HG02759 (cell line): ENCODE measurements at regions not wholly inside any gene's neighbourhood (a gene's known extent, or its start where the extent isn't known, plus 50 kb on each side); places are given as distances from the start of the nearest gene placed in this dataset.

ENCODE experiments used
- ATAC-seq: cut with Tn5 transposase; IDR thresholded peaks from one replicate; pipeline ENCODE4 v1.9.1; 2021; ENCODE audit warnings: mild to moderate bottlenecking, moderate library complexity; ENCODE audit not compliant: unreplicated experiment

DNA sequence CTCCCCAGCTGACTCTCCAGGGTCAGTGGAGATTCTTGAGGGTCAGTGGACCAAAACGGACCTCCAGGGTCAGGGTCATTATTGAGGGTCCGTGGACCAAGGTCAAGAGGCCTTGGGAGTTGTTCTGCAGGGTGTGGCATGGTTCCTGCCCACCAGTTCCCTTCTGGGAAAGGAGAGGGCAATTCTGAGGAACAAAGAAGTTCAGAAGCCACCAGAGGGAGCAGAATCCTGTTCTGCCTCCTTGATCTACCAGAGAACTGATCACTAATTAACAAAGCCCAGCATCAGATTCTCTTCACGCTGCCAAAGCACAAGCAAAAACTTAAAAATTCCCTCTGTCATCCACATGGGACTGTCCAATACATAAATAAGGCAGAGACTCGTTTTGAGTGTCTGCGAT lies 263.4 kb downstream of the DHX35 start:
- no peak for ATAC-seq

DNA sequence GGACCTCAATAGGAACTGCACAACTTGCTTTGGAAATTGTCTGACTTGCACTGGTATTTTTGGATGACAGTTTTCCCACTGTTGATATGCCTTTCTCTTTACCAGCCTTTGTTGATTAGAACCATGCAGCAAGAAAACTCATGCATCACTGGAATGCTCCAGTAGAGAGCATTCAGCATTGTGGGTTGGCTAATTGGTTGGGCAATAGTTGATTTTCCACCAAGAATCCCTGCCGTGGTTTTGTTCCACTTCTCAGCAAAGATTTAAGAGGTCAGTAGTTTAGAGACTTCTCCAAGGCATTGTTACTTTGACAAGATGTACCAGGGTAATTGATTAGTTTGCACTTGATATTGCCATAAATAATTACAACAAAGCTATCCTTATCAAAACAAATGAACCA lies 260.0 kb downstream of the DHX35 start:
- ATAC-seq, result no peak

DNA sequence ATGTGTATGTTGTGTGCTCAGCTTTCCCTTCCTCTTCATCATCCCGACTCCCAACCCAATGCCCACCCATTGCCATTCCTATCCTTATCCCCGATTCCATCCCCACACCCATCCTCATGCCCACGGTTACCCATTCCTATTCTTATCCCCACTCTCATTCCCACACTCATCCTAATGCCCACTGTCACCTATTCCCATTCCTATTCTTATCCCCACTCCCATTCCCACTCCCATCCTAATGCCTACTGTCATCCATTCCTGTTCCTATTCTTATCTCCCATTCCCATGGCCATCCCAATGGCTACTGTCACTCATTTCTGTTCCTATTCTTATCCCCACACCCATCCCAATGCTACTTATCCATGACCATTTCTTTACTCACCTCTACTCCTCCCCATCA lies 254.1 kb downstream of the DHX35 start:
- ATAC-seq, result no peak

DNA sequence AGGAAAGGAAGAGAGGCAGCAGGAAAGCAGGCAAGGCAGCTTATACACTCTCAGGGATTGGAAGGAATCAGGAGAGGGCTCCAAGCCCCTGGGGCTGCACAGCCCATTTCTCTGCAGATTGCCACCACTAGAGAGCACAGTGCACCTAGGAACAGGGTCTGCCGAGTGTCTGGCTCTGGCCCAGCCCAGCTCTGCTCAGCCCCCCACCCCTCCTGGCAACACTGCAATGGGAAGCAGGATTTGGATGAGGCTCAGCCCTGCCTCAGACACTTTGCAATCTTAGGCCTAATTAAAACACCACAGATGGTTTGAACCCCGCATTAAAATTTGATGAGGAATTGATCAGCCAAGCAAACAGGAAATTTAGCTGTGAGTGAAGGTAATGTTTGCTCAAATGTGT lies 252.7 kb downstream of the DHX35 start:
- no peak for ATAC-seq

DNA sequence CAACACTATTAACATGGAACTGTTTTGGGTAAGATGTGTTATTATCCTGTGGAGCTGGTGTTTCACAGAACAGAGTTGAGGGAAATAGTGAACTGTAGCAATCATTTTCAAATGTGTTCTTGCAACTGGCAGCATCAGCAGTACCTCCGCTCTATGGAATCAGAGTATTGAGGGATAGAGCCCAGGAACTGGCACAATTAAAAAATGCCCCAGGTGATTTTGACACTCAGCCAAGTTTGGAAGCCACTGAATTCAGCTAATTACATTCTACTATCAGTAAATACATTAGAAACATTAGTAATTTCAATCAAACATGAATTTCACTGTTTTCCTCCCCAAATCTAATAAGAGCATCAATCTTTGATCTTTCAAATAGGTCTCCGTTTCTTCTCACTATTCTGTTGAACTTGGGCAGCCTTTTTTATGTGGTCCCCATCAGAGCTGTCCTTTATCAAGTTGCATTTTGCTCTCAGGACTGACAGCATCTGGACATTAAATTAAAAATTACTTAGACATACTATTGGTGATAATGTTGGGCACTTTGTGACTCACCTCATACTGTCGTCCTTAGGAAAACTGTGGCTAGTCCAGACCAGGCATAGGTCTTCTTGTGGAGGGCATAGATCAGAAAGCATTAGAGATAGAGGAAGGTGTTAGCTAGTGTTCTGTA lies 251.5 kb downstream of the DHX35 start:
- ATAC-seq, result no peak

DNA sequence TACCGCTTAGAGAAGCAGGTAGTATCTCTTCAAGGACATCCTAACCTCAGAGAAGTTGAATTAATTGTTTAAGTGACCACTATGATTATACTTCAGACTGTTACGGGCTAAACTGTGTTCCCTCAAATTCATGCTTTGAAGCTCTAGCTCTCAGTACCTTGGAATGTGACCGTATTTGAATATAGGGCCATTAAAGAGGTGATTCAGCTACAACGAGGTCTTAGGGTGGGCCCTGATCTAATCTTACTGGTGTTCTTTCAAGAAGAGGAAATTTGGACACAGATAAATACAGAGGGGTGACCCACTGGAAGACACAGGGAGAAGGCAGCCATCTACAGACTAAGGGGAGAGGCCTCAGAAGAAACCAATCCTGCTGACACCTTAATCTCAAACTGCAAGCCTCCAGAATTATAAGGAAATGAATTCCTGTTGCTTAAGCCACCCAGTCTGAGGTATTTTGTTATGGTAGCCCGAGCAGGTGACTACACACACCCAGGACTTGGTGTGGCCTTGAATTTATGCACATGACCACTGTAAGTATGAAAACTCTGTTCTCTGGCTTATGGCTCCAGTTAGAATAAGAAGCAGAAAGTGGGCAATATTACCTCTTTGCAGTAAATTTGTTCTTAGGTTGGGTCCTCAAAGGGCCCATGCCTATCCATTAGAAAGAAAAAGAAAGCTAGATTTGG lies 249.1 kb downstream of the DHX35 start:
- no peak for ATAC-seq

DNA sequence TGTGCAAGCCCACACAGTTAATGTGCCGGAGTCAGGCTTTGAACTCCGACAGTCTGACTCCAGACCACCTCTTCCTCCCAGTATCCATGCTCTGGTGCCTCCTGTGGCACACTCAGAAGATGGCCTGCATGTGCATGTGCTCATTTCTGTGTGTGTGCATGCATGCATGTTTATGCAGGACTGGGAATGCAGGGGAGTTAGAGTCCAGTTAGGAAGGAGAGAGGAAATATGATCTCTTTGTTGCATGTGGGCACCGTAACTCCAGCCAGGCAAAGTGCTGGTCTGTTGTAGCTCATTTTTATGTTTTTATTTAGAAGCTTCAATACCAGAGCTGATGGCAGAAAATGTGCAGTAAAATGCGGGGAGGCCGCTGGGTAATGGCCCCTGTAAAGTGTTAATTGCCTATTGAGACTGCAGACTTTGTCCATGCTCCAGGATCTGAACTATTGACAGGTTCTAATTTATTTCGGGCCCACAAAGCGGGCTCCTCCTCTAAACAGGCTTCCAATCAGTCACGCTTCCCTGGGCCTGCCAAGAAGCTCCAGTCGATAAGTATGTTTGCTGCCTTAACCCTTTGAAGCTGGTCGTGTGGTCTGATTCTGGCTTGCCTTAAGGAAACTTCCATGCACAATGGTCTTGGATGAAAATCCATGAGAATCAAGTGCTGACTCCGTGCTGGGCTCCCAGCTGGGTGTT lies 248.3 kb downstream of the DHX35 start:
- ATAC-seq, result no peak

DNA sequence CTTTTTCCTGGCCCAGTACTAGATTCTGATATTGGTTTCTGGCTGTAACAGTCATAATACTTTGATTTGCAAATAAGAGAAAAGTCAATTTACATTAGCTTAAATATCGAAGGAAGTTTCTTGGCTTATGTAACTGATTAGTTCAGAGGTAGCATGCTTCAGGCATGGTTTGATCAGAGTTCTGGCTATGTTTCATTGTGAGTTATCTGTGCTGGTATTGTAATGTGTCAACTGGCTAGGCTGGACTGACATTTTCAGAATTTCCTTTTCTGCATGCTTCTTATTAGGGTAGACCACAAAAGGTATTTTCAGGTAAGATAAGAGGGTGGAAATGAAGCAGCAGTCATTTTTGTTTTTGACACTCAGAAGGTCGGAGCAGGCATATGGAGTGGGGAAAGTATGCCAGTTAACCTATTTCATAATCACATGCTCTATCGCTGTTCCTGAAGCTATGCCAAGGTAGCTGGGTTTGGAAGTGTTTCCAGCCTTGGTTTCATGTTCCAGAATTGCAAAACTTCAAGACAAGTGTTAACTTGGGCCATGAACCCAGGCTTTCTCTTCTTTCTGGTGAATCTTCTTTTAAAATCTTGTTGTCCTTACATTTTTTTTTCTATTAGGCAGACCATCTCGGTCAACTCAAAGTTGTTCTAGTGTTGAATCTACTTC lies 244.9 kb downstream of the DHX35 start:
- no peak for ATAC-seq

DNA sequence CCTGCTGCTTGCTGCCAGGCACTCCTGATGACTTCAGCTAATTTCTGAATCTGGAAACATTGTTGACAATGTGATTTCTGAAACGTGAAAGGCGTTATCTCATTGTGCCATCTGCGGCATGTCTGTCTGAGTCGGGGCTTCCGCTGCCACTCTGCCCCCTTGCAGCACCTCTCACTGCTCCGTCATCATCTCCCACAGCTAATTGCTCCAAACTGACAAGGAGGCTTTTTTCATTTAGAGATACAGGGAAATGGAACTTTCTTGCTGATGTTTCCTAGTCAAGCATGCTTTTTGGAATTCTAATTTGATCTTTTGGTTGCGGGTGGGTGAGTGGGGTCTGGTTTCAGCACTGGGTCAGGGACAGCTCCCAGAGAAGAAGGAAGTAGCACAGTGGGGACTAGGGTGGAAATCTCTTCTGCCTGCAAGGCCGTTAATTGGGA lies 233.5 kb downstream of the DHX35 start:
- no peak for ATAC-seq

DNA sequence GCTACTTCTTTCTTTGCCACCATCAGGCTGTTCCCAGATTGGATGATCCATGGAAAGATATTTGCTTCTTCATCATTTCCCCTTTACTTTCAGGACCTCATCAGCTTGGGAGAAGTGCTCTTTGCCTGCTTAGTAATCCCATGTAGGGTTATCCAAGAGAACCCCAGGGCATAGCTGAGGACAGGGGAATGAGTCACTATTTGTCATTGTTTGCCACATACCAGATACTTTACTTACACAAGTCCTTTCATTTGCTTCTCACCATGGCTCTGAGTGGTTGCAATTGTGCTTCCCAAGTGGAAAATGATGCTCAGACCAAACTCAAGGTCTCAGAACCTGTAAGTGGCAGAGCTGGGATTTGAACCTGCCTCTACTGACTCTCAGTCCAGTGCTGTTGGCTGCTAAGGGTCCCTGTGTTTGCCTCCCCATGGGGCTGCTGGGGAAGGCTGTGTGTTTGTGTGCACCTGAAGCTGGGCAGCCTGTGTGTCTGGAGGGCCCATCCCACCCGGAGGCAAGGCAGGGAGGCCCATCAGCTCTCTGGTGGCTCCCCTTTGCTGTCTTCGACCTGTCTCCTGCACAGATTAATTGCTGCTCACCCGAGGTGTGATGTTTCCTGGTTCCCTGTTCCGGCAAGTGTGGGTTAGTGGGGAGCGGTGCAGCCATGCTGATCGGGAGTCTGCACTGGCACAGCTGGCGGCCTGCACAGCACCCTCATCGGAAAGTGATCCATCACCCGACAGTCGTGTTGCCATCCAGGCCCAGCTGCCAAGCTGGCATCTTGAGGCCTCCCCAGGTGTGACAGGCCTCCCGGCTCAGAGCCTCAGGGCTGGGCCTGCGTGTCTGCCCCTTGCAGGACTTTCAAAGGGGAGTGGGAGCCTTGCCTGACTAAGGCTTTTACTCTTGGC lies 228.8 kb downstream of the DHX35 start:
- ATAC-seq, result no peak

DNA sequence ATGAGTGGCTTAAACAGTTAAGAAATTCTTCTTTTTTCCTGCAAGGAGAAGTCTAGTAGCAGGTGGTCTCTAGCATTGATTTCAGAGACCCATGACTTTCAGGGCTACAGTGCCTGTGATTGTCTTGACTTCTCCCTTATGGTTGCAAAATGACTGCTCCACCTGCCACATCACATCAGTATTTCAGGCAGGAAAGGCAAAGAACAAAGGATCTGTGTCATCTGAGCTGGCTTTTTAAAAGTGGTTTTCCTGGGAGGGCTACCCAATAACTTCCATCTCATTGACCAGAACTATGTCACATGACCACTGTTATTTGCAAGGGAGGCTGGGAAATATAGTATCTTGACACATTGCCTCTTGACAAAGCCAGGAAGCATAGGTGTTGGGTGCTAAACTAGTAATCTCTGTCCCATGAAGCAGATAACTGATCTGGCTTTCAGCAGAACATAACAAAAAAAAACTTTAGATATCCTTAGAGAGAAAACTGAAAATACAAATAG lies 226.2 kb downstream of the DHX35 start:
- ATAC-seq, result no peak

DNA sequence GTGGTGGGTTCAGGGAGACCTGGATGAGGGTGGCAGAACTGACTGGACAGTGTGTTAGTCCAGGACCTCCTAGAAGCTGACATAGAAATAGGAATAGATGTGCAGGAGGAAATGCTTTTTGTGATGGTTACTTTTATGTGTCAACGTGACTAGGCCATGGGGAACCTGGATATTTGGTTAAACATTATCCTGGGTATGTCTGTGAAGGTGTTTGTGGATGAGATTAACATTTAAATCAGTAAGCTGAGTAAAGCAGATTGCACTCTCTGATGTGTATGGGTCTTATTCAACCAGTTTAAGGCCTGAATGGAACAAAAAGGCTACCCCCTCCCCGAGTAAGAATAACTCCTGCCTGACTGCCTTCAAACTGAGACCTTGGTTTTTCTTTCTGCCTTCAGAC lies 219.3 kb downstream of the DHX35 start:
- no peak for ATAC-seq

DNA sequence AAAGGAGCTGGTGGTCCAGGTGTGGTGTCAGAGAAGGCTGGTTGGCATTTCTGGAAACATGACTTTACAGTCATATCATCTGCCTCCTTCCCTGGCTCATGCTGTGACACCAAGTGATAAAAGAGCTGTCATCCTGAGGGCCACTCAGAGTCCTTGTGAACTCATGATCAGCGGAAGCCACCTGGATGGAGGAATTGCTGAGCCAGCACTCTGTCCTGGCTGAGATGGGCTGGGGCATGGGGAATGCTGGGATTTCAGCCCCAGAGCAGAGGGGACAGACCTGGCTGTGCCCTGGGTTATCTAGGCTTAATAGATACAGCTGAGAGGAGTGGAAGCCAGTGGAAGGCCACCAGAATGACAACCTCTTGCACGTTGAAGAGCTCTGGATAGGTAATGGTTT lies 214.3 kb downstream of the DHX35 start:
- ATAC-seq, result no peak

DNA sequence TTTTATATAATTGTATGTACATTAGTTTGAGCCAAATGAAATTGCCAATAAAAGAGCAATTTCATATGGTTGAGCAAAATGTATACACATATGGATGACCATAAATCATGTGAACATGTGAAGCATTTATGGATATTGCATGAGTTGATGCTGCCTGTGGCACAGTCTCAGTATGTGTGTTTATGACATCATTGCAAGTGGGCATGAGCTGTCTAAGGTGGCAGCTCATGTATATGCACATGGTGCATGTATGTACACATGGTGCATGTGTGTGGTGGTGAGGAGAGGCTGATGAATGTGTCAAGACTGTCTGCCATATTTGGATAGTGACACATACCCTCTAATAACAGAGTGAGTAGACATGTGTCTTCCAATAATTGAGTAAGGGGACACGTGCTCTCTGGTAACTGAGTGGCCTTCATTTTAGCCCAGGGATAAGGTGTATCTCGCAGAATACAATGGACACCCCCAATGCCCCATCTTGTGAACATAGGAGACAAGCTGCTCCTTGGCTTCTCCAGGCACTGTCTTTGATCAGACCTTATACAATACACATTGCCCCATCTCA lies 208.8 kb downstream of the DHX35 start:
- no peak for ATAC-seq

DNA sequence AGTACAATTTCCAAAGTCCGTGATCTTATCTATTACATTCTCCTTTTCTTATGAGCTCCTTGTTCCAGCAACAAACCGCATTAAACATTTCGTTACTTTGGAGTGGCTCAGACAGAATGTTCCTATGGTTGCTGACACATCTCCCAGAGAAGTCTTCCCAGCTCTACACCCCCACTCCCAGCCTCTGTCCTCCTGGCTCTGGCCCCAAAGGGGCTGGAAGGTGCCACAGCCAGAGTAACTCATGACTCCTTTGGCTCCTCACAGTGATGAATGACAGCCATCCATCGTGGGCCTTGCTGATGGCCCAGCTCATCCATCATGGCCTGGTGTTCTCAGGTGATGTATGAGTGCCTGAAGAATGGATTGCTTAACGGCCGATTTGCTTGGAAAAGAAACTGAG lies 203.0 kb downstream of the DHX35 start:
- no peak for ATAC-seq

DNA sequence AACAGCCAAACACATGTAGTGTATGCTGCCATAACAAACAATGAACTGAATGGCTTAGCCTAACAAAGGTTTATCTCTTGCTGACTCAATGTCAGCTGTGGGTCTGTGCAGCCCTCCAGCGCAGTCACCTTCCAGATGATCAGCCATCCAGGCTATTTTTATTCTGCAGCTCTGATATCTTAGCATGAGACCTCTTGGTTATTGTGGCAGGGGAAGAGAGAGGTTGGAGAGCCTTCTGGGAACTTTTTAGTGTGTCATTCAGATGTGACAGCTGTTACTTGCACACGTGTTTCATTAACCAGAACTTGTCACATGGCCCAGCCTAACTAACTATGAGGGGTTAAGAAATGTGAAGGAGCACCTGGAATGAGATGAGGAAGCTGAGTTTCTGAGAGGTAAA lies 202.5 kb downstream of the DHX35 start:
- no peak for ATAC-seq

DNA sequence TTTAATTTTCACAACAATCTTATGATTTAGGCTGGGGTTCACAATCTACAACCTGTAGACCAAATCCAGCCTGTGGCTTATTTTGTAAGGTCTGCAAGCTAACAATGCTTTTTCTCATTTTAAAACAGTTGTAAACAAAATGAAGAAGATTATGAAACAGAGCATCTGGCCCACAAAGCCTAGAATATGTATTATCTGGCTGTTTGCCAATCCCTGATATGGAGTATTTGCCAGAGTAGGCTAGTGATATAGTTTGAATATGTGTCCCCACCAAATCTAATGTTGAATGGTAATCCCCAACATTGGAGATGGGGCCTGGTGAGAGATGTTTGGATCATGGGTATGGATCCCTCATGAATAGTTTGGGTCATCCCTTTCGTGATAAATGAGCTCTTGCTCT lies 201.8 kb downstream of the DHX35 start:
- no peak for ATAC-seq

DNA sequence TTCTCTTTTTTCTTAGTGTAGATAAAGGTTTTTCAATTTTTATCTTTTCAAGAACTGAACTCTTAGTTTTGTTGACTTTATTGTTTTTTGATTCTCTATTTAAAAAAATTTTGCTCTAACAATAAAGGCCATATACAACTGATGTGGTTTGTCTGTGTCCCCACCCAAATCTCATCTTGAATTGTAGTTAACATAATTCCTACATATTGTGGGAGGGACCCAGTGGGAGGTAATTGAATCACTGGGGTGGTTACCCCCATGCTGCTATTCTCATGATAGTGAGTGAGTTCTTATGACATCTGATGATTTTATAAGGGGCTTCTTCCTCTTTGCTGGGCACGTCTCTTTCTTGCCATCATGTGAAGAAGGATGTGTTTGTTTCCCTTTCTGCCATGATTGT lies 199.8 kb downstream of the DHX35 start:
- ATAC-seq, result no peak

DNA sequence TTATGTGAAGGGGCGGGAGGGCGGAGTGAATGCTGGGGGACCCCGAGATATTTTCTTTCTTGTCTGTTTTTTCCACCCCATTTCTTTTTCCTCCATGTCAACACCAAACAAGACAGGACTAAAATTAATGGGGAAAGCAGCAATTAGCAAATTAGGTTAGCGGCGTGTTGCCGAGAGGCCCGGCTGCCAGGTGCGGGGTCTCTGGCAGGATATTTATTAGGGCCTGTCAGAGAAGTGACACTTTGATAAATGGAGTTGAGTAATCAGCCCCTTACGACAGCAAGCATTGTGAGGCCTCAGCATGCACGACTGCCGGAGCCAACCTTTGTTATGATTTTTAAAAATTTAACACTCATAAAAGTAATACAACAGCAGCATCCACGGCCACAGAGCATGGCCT lies 193.8 kb downstream of the DHX35 start:
- ATAC-seq, result no peak

DNA sequence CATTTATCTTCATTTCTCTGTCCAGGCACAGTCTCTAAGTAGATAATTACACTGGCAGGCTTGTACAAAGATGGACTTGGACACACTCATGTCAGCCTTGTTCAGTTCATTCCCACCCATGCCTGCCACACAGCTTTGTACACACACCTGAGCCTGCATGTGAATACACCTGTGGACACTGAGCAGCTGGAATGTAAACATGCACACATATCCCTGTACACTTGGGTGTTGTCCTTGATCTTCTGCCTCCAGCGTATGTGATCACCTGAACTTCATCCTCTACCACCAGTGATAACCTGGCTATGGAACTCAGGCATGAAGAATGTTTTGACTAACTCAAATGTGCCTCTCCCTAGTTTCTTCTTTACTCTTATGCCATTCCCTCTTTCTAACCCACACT lies 190.6 kb downstream of the DHX35 start:
- no peak for ATAC-seq
